ENCODE measurements at regions not wholly inside any gene's neighbourhood (a gene's known extent, or its start where the extent isn't known, plus 50 kb on each side); places are given as distances from the start of the nearest gene placed in this dataset.

DNA sequence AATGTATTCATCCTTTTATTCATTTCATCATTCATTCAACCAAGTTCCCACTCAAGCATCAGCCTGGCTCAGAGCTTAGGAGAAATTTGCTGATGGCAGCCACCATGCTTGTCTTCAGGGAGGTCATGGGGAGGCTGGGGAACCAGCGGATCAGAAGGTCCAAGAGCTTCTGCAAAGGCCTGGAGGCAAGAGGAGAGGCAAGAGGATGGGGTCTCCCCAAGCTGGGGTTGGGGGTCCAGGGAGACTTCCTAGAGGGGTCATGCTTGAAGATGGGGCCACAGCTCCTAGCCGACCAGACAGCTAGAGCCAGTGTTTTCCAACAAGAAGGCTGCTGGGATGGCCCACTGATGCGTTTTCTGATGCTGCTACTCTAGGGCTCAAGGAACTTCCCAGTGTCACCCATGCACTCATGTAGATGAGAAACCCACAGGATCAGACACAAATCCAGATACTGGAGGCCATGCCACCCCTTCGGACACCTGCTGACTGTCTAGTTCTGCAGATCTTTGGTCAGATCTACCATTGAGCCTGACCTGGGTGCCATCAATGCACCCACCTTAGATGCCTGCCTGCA is 315.2 kb downstream of the AJAP1 start:
- Histone ChIP-seq H3K4me3 (no peak overlapping the region), H3K27ac (no peak overlapping the region)
- TF ChIP-seq, protein P1, sequence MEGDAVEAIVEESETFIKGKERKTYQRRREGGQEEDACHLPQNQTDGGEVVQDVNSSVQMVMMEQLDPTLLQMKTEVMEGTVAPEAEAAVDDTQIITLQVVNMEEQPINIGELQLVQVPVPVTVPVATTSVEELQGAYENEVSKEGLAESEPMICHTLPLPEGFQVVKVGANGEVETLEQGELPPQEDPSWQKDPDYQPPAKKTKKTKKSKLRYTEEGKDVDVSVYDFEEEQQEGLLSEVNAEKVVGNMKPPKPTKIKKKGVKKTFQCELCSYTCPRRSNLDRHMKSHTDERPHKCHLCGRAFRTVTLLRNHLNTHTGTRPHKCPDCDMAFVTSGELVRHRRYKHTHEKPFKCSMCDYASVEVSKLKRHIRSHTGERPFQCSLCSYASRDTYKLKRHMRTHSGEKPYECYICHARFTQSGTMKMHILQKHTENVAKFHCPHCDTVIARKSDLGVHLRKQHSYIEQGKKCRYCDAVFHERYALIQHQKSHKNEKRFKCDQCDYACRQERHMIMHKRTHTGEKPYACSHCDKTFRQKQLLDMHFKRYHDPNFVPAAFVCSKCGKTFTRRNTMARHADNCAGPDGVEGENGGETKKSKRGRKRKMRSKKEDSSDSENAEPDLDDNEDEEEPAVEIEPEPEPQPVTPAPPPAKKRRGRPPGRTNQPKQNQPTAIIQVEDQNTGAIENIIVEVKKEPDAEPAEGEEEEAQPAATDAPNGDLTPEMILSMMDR (IDR thresholded peaks at IDR 0.05): no peak
- DNase-seq (ENCODE audit: low spot score): peak; percentile 61

DNA sequence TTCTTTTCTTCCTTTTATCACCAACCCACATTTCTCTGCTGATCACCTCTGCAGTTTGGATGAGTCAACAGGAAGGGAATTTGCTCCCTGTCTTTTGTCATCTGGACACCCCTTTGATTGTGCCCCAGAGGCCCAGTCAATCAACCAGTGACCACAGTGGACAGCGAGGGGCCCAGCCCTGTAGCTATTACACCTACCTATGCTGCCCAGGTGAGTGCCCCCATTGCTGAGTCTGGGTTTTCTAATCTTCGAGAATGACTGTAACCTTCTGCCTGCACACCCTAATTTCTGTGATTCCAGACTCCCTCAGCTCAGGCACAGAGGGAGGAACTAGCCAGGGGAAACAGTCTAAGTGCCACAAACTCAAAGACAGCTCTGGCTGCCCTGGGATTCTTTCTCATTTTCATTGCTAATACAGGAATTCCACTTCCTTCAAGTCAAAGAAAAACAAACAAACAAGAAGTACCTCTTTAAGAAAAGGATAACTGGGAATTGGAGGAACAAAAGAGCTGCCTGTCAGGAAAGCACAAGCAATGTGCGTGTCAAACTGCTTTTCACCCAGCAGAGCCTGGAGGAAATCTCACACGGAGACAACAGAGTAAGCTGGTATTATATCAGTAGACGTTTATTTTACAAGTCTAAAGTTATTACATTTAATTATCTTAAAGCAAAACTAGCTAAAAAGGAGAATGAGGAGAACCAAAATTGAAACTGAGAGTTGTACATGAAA is 311.1 kb downstream of the AJAP1 start:
- no peak overlapping the region for H3K27ac ChIP-seq
- no peak for DNase-seq (ENCODE audit: low spot score)
- no peak overlapping the region for H3K4me3 ChIP-seq
- TF ChIP-seq, protein P1 (IDR thresholded peaks at IDR 0.05): no peak

DNA sequence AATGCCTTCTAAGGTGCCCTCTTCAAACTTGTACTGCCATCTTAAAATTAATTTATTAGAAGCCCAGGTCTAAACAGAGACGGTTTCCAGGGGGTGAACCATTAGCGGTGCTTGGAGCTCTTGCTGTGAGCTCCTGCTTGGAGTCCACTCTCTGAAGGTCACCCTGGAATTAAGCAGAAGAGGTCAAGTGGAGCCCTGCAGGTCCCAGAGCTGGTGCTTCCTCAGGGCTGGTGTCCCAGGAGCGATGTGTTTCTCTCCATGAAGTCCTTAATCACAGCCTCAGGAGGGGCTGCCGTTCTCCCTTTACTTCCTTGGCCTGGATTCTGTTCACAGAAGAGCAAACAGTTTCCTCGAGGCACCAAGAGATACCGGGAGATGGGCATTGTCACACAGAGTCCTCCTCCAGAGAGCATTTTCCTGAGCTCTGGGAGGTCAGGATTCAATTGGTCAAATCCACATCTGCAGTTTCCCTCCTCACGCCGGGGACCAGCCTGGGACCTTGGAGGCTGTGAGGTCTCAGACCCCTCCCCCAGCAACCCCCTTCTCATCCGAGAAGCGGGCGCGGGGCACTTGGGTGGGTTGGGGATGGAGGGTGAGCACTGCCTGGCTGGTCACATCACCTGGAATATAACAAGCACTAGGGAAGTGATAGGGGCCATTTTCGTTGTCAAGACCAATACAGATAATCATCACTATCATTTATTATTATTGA is 310.4 kb downstream of the AJAP1 start:
- no peak overlapping the region for H3K4me3 ChIP-seq
- no peak overlapping the region for H3K27ac ChIP-seq
- TF ChIP-seq, protein P1 (IDR thresholded peaks at IDR 0.05): no peak
- no peak for DNase-seq (ENCODE audit: low spot score)

DNA sequence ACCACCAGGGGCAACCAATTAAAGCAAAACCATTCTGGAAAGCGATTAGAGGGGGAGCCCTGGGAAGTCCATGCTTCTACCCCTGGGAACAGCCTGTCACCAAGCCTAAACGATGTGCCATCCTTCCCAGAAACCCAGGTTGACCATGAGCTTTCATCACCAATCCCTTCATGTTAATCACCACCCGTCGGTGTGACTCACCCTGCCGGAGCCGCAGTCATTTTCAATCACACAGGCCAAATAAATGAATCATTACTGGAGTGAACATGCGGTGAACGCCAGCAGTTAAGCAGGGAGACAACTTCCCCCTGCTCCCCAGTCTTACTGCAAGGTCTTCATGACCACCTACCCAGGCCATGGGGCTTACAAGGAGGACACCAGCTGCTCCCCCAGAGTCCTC is 308.8 kb downstream of the AJAP1 start:
- Histone ChIP-seq H3K27ac (no peak overlapping the region), H3K4me3 (no peak overlapping the region)
- no peak for DNase-seq (ENCODE audit: low spot score)
- TF ChIP-seq, protein P1 (IDR thresholded peaks at IDR 0.05): no peak

DNA sequence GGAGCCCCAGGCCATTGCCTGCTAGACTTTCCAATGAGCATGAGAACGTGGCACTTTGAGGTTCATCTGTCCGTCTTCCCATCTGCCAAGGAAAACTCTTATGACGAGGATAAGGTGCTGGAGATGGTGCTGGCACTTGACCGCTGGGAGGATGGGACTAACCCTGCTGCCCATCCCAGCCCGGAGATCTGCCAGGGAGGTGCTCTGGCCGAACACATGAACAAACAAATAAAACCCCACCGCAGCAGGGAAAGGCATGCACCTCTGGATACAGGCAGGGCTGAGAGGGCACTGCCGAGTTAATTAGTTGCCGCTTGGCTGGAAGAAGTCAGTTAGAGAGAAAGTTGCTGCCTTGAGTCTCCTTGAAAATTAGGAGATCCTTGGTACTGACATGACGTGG is 308.4 kb downstream of the AJAP1 start:
- TF ChIP-seq, protein P1 (IDR thresholded peaks at IDR 0.05): no peak
- no peak overlapping the region for H3K27ac ChIP-seq
- no peak overlapping the region for H3K4me3 ChIP-seq
- DNase-seq (ENCODE audit: low spot score): no peak

DNA sequence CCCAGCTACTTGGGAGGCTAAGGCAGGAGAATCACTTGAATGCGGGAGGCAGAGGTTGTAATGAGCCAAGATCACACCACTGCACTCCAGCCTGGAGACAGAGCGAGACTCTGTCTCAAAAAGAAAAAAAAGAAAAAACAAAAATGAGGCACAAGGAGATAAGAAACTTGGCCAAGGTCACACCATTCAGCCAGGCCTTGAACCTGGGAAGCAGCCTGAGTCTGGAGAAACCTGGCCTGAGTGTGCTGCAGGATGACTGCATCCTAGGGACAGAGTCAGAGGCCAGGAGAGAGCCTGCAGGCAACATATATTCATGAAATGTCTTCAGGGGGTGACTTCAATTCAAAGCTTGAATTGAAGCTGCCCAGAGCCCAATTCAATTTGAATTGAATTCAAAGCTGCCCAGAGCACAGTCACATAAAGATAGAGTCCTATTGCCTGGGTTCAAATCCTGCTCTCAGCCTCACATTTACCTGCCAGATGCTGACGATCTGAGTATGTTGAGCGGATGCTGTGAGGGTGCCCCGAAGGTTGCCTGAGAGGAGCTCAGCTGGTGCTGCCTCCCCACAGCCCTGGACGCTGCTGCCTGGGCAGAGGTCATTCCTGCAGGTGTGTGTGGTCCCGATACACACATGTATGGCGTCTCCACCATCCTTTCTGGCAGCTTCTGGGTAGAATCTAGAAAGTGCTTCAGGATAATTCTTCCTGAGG is 307.7 kb downstream of the AJAP1 start:
- TF ChIP-seq, protein P1 (IDR thresholded peaks at IDR 0.05): no peak
- H3K4me3 ChIP-seq: no peak overlapping the region
- H3K27ac ChIP-seq: no peak overlapping the region
- DNase-seq (ENCODE audit: low spot score): no peak
